ENCODE measurements at regions not wholly inside any gene's neighbourhood (a gene's known extent, or its start where the extent isn't known, plus 50 kb on each side); places are given as distances from the start of the nearest gene placed in this dataset.
"Not testable (repeated sequence)": the region's sequence is repeated elsewhere in the genome, so short reads cannot be mapped to it uniquely, and the experiment has no call there.

DNA sequence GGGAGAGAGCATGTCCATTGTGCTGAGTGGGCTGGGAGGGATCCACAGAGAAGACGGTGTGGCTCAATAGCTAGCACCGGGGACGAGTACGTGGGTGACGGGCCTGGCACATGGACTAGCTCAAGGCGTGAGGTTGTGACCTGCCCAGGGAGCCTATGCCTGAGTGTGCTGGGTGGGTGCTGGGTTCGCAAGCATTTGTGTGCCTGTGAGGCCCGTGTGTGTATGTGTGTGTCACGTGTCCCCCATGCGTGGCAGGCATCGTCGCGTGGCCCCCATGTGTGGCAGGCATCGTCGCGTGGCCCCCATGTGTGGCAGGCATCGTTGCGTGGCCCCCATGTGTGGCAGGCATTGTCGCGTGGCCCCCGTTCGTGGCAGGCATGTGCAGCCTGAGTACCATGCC lies 109.2 kb downstream of the TMEM121 start:
- H3K27ac Mint-ChIP-seq (ENCODE audit: unreplicated experiment), result no peak overlapping the region
- TF ChIP-seq, protein P1, sequence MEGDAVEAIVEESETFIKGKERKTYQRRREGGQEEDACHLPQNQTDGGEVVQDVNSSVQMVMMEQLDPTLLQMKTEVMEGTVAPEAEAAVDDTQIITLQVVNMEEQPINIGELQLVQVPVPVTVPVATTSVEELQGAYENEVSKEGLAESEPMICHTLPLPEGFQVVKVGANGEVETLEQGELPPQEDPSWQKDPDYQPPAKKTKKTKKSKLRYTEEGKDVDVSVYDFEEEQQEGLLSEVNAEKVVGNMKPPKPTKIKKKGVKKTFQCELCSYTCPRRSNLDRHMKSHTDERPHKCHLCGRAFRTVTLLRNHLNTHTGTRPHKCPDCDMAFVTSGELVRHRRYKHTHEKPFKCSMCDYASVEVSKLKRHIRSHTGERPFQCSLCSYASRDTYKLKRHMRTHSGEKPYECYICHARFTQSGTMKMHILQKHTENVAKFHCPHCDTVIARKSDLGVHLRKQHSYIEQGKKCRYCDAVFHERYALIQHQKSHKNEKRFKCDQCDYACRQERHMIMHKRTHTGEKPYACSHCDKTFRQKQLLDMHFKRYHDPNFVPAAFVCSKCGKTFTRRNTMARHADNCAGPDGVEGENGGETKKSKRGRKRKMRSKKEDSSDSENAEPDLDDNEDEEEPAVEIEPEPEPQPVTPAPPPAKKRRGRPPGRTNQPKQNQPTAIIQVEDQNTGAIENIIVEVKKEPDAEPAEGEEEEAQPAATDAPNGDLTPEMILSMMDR (IDR thresholded peaks at IDR 0.05; ENCODE audit: insufficient read depth in 1 of 2, low read depth in 1 of 2, low read length in 1 of 2, severe bottlenecking in 1 of 2, unreplicated experiment in 1 of 2), result no peak
- BruUV-seq (replicated peaks), result no TSS peak
- no peaks in the 10 kb centered on the region for H3K4me1 Mint-ChIP-seq (ENCODE audit: low read depth, unreplicated experiment)
- peaks cover 3% of the 10 kb centered on the region for H3K27me3 Mint-ChIP-seq (ENCODE audit: insufficient read depth, unreplicated experiment)
- H3K4me3 ChIP-seq (ENCODE audit: low read depth, low read length), result no peak overlapping the region
- H3K4me3 Mint-ChIP-seq (ENCODE audit: unreplicated experiment), result no peak overlapping the region
- DNase-seq, result no peak
- no peaks in the 10 kb centered on the region for H3K36me3 ChIP-seq (ENCODE audit: control insufficient read depth, insufficient read depth, low read length)
- POLR2A ChIA-PET, result no interaction called here
- H3K9me3 ChIP-seq, result peaks cover 7% of the 10 kb centered on the region
- no peaks in the 10 kb centered on the region for H3K27me3 ChIP-seq (replicated peaks; ENCODE audit: control insufficient read depth, insufficient read depth, low read length)
- no peaks in the 10 kb centered on the region for H3K4me1 ChIP-seq
- CTCF ChIA-PET, result no interaction called here
- H3K9me3 Mint-ChIP-seq (ENCODE audit: unreplicated experiment), result peaks cover 27% of the 10 kb centered on the region
- intact Hi-C loops (cut with micrococcal nuclease; ENCODE audit: unreplicated experiment), result no loop called here
- no peaks in the 10 kb centered on the region for H3K36me3 Mint-ChIP-seq (ENCODE audit: insufficient read depth, unreplicated experiment)

DNA sequence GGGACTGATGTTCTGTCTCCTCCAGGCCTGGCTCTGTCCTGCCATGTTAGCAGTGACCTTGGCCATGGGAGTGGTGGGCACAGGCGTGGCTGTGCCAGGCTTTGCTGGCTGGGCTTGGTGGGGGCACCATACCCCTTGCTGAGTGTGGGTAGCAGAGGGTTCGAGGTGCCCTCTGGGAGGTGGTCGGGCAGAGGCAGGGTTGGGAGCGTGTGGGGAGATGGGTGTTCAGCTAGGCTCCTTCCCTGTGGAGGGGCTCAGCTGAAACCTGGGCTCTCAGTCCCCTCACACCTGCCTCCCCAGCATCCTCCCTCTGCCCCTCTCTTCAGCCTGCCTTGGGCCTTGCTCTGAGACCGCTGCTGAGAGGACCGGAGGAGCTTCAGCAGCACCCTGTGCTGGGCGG lies 109.6 kb downstream of the TMEM121 start:
- peaks cover 22% of the 10 kb centered on the region for H3K9me3 Mint-ChIP-seq (ENCODE audit: unreplicated experiment)

DNA sequence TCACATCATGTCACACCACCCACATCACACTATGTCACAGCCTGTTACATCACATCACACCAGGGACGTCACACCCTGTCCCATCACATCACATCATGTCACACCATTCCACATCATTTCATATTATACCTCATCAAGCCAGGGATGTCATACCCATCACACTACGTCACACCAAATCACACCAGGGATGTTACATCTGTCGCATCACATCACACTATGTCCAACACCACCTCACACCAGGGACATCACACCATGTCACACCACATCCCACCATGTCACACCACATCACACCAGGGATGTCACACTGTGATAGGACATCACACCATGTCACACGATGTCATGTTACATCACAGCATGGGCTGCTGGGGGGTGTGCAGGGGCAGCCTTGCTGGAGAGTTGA lies 110.6 kb downstream of the TMEM121 start:
- Histone ChIP-seq H3K4me1 (no peaks in the 10 kb centered on the region), H3K4me3 (ENCODE audit: low read depth, low read length) (no peak overlapping the region), H3K9me3 (peaks cover 6% of the 10 kb centered on the region), H3K36me3 (ENCODE audit: control insufficient read depth, insufficient read depth, low read length) (no peaks in the 10 kb centered on the region), H3K27me3 (replicated peaks; ENCODE audit: control insufficient read depth, insufficient read depth, low read length) (no peaks in the 10 kb centered on the region)
- H3K27ac Mint-ChIP-seq (ENCODE audit: unreplicated experiment), result no peak overlapping the region
- no peak overlapping the region for H3K4me3 Mint-ChIP-seq (ENCODE audit: unreplicated experiment)
- H3K9me3 Mint-ChIP-seq (ENCODE audit: unreplicated experiment), result peaks cover 14% of the 10 kb centered on the region
- intact Hi-C loops (cut with micrococcal nuclease; ENCODE audit: unreplicated experiment), result no loop called here
- no peaks in the 10 kb centered on the region for H3K36me3 Mint-ChIP-seq (ENCODE audit: insufficient read depth, unreplicated experiment)
- DNase-seq, result no peak
- CTCF ChIA-PET, result no interaction called here
- H3K4me1 Mint-ChIP-seq (ENCODE audit: low read depth, unreplicated experiment), result no peaks in the 10 kb centered on the region
- BruUV-seq (replicated peaks), result no TSS peak
- H3K27me3 Mint-ChIP-seq (ENCODE audit: insufficient read depth, unreplicated experiment), result peaks cover 11% of the 10 kb centered on the region
- TF ChIP-seq, protein P1 (IDR thresholded peaks at IDR 0.05; ENCODE audit: insufficient read depth in 1 of 2, low read depth in 1 of 2, low read length in 1 of 2, severe bottlenecking in 1 of 2, unreplicated experiment in 1 of 2), result no peak
- POLR2A ChIA-PET, result no interaction called here

More for the DNA sequence above, 109.6 kb downstream of the TMEM121 start:
- CTCF ChIA-PET; intact Hi-C loops (cut with micrococcal nuclease; ENCODE audit: unreplicated experiment); H3K27me3 Mint-ChIP-seq (ENCODE audit: insufficient read depth, unreplicated experiment); POLR2A ChIA-PET; H3K9me3 ChIP-seq; H3K4me3 Mint-ChIP-seq (ENCODE audit: unreplicated experiment); H3K27ac Mint-ChIP-seq (ENCODE audit: unreplicated experiment); DNase-seq; H3K27me3 ChIP-seq (replicated peaks; ENCODE audit: control insufficient read depth, insufficient read depth, low read length); H3K36me3 ChIP-seq (ENCODE audit: control insufficient read depth, insufficient read depth, low read length); H3K36me3 Mint-ChIP-seq (ENCODE audit: insufficient read depth, unreplicated experiment); H3K4me1 ChIP-seq; H3K4me3 ChIP-seq (ENCODE audit: low read depth, low read length); BruUV-seq (replicated peaks); H3K4me1 Mint-ChIP-seq (ENCODE audit: low read depth, unreplicated experiment): not testable (repeated sequence)

GRCh38 chr14:105637345-105637744 lies 111.0 kb downstream of the TMEM121 start:
- CTCF ChIA-PET; H3K4me1 ChIP-seq; H3K27ac Mint-ChIP-seq (ENCODE audit: unreplicated experiment); intact Hi-C loops (cut with micrococcal nuclease; ENCODE audit: unreplicated experiment); H3K4me1 Mint-ChIP-seq (ENCODE audit: low read depth, unreplicated experiment); H3K36me3 ChIP-seq (ENCODE audit: control insufficient read depth, insufficient read depth, low read length); BruUV-seq (replicated peaks); H3K36me3 Mint-ChIP-seq (ENCODE audit: insufficient read depth, unreplicated experiment); DNase-seq; H3K4me3 Mint-ChIP-seq (ENCODE audit: unreplicated experiment); H3K4me3 ChIP-seq (ENCODE audit: low read depth, low read length); H3K27me3 ChIP-seq (replicated peaks; ENCODE audit: control insufficient read depth, insufficient read depth, low read length); H3K27me3 Mint-ChIP-seq (ENCODE audit: insufficient read depth, unreplicated experiment); POLR2A ChIA-PET; H3K9me3 ChIP-seq: not testable (repeated sequence)
- H3K9me3 Mint-ChIP-seq (ENCODE audit: unreplicated experiment), result peaks cover 10% of the 10 kb centered on the region

GRCh38 chr14:105639969-105640931 lies 113.9 kb downstream of the TMEM121 start:
- H3K36me3 ChIP-seq (ENCODE audit: control insufficient read depth, insufficient read depth, low read length); intact Hi-C loops (cut with micrococcal nuclease; ENCODE audit: unreplicated experiment); H3K27me3 ChIP-seq (replicated peaks; ENCODE audit: control insufficient read depth, insufficient read depth, low read length); CTCF ChIA-PET; H3K9me3 ChIP-seq; POLR2A ChIA-PET; H3K9me3 Mint-ChIP-seq (ENCODE audit: unreplicated experiment); H3K4me1 ChIP-seq; H3K4me3 ChIP-seq (ENCODE audit: low read depth, low read length); BruUV-seq (replicated peaks); H3K27ac Mint-ChIP-seq (ENCODE audit: unreplicated experiment); H3K4me3 Mint-ChIP-seq (ENCODE audit: unreplicated experiment); DNase-seq; H3K4me1 Mint-ChIP-seq (ENCODE audit: low read depth, unreplicated experiment); H3K36me3 Mint-ChIP-seq (ENCODE audit: insufficient read depth, unreplicated experiment): not testable (repeated sequence)
- H3K27me3 Mint-ChIP-seq (ENCODE audit: insufficient read depth, unreplicated experiment), result peaks cover 12% of the 10 kb centered on the region
